SH-SY5Y (cell line): ENCODE measurements at regions not wholly inside any gene's neighbourhood (a gene's known extent, or its start where the extent isn't known, plus 50 kb on each side); places are given as distances from the start of the nearest gene placed in this dataset.

Experiments used
- GATA2 ChIP-seq: IDR thresholded peaks from 2 replicates; pipeline ENCODE4 v1.6.1; 2011; ENCODE audit warnings: mild to moderate bottlenecking, low read depth, low read length
- GATA3 ChIP-seq: IDR thresholded peaks from 2 replicates; pipeline ENCODE4 v1.6.1; 2011; ENCODE audit warnings: low read depth, mild to moderate bottlenecking, low read length, moderate library complexity

GRCh38 chr10:43728425-43728824 lies 79.7 kb upstream of the ZNF32 start:
- no peak for TF ChIP-seq GATA2
- TF ChIP-seq GATA3: no peak
